HG03571 (cell line): ENCODE measurements at regions not wholly inside any gene's neighbourhood (a gene's known extent, or its start where the extent isn't known, plus 50 kb on each side); places are given as distances from the start of the nearest gene placed in this dataset.

Source experiments
- ATAC-seq: cut with Tn5 transposase; IDR thresholded peaks from one replicate; pipeline ENCODE4 v1.9.1; 2021; ENCODE audit not compliant: unreplicated experiment

- no peak for ATAC-seq
Observed at GRCh38 chr16:64892835-64893785, 228.8 kb downstream of the CDH11 start.

GRCh38 chr16:64889446-64889845 lies 232.4 kb downstream of the CDH11 start:
- ATAC-seq, result no peak

GRCh38 chr16:64887651-64888050 lies 234.2 kb downstream of the CDH11 start:
- no peak for ATAC-seq

- ATAC-seq, result no peak
Observed at GRCh38 chr16:64882078-64882784, 239.6 kb downstream of the CDH11 start.

GRCh38 chr16:64880994-64881393 lies 240.9 kb downstream of the CDH11 start:
- no peak for ATAC-seq

GRCh38 chr16:64880006-64880405 lies 241.9 kb downstream of the CDH11 start:
- no peak for ATAC-seq

- no peak for ATAC-seq
Observed at GRCh38 chr16:64878940-64879339, 242.9 kb downstream of the CDH11 start.

GRCh38 chr16:64872101-64872500 lies 249.8 kb downstream of the CDH11 start:
- ATAC-seq, result no peak

GRCh38 chr16:64870859-64871258 lies 251.0 kb downstream of the CDH11 start:
- no peak for ATAC-seq

GRCh38 chr16:64869781-64870180 lies 252.1 kb downstream of the CDH11 start:
- no peak for ATAC-seq

- ATAC-seq, result no peak
Observed at GRCh38 chr16:64866021-64866420, 255.8 kb downstream of the CDH11 start.

- no peak for ATAC-seq
Observed at GRCh38 chr16:64865069-64865696, 256.7 kb downstream of the CDH11 start.

- ATAC-seq, result no peak
Observed at GRCh38 chr16:64864232-64864809, 257.5 kb downstream of the CDH11 start.

- no peak for ATAC-seq
Observed at GRCh38 chr16:64858076-64858475, 263.8 kb downstream of the CDH11 start.

- ATAC-seq, result no peak
Observed at GRCh38 chr16:64857411-64857810, 264.5 kb downstream of the CDH11 start.

GRCh38 chr16:64853551-64853950 lies 268.3 kb downstream of the CDH11 start:
- ATAC-seq, result no peak

- ATAC-seq, result no peak
Observed at GRCh38 chr16:64846966-64847365, 274.9 kb downstream of the CDH11 start.

- ATAC-seq, result no peak
Observed at GRCh38 chr16:64845071-64845470, 276.8 kb downstream of the CDH11 start.

GRCh38 chr16:64841482-64841881 lies 280.4 kb downstream of the CDH11 start:
- no peak for ATAC-seq

- no peak for ATAC-seq
Observed at GRCh38 chr16:64841071-64841470, 280.8 kb downstream of the CDH11 start.

GRCh38 chr16:64830653-64831052 lies 291.2 kb downstream of the CDH11 start:
- ATAC-seq, result no peak
